ES-I3 (cell line): ENCODE measurements at regions not wholly inside any gene's neighbourhood (a gene's known extent, or its start where the extent isn't known, plus 50 kb on each side); places are given as distances from the start of the nearest gene placed in this dataset.

Source experiments
- H3K36me3 ChIP-seq: 2 replicates; pipeline ENCODE4 v1.6.1; 2013; ENCODE audit warnings: mild to moderate bottlenecking, low read length, control low read depth, moderate library complexity; ENCODE audit not compliant: insufficient read depth
- H3K4me1 ChIP-seq: 2 replicates; pipeline ENCODE4 v1.6.1; 2013; ENCODE audit warnings: mild to moderate bottlenecking, control low read depth, low read length; ENCODE audit not compliant: insufficient read depth
- H3K9ac ChIP-seq: 2 replicates; pipeline ENCODE4 v1.6.1; 2013; ENCODE audit warnings: low read depth, mild to moderate bottlenecking, low read length, moderate library complexity
- H3K9me3 ChIP-seq: 2 replicates; pipeline ENCODE4 v1.6.1; 2013; ENCODE audit warnings: mild to moderate bottlenecking, low read length, moderate library complexity; ENCODE audit not compliant: control insufficient read depth, insufficient read depth

GRCh38 chr2:117396161-117396560, 418.3 kb upstream of the DDX18 start:
- Histone ChIP-seq H3K4me1 (no peaks in the 10 kb centered on the region), H3K36me3 (no peaks in the 10 kb centered on the region), H3K9me3 (no peaks in the 10 kb centered on the region), H3K9ac (no peak overlapping the region)

- no peak overlapping the region for H3K9ac ChIP-seq
- H3K4me1 ChIP-seq: no peaks in the 10 kb centered on the region
- no peaks in the 10 kb centered on the region for H3K36me3 ChIP-seq
- no peaks in the 10 kb centered on the region for H3K9me3 ChIP-seq
Observed at GRCh38 chr2:117401582-117401981, 412.9 kb upstream of the DDX18 start.

GRCh38 chr2:117406443-117406842, 408.0 kb upstream of the DDX18 start:
- no peaks in the 10 kb centered on the region for H3K9me3 ChIP-seq
- no peak overlapping the region for H3K9ac ChIP-seq
- no peaks in the 10 kb centered on the region for H3K4me1 ChIP-seq
- no peaks in the 10 kb centered on the region for H3K36me3 ChIP-seq

GRCh38 chr2:117407746-117408145, 406.7 kb upstream of the DDX18 start:
- no peak overlapping the region for H3K9ac ChIP-seq
- no peaks in the 10 kb centered on the region for H3K9me3 ChIP-seq
- H3K36me3 ChIP-seq: no peaks in the 10 kb centered on the region
- no peaks in the 10 kb centered on the region for H3K4me1 ChIP-seq

GRCh38 chr2:117409443-117409842, 405.0 kb upstream of the DDX18 start:
- H3K9me3 ChIP-seq: no peaks in the 10 kb centered on the region
- H3K36me3 ChIP-seq: no peaks in the 10 kb centered on the region
- H3K4me1 ChIP-seq: no peaks in the 10 kb centered on the region
- H3K9ac ChIP-seq: no peak overlapping the region

- Histone ChIP-seq H3K9ac (no peak overlapping the region), H3K9me3 (no peaks in the 10 kb centered on the region), H3K36me3 (no peaks in the 10 kb centered on the region), H3K4me1 (no peaks in the 10 kb centered on the region)
Observed at GRCh38 chr2:117411983-117412382, 402.5 kb upstream of the DDX18 start.

GRCh38 chr2:117432746-117433145, 381.7 kb upstream of the DDX18 start:
- Histone ChIP-seq H3K36me3 (no peaks in the 10 kb centered on the region), H3K9ac (no peak overlapping the region), H3K9me3 (no peaks in the 10 kb centered on the region), H3K4me1 (no peaks in the 10 kb centered on the region)

GRCh38 chr2:117436697-117437096, 377.8 kb upstream of the DDX18 start:
- Histone ChIP-seq H3K36me3 (no peaks in the 10 kb centered on the region), H3K9ac (no peak overlapping the region), H3K4me1 (no peaks in the 10 kb centered on the region), H3K9me3 (no peaks in the 10 kb centered on the region)

- Histone ChIP-seq H3K9me3 (no peaks in the 10 kb centered on the region; the same call in 1 of the 2 replicates), H3K9ac (no peak overlapping the region), H3K36me3 (no peaks in the 10 kb centered on the region), H3K4me1 (no peaks in the 10 kb centered on the region)
Observed at GRCh38 chr2:117470311-117471095, 344.0 kb upstream of the DDX18 start.

GRCh38 chr2:117481608-117482007, 332.9 kb upstream of the DDX18 start:
- Histone ChIP-seq H3K9me3 (no peaks in the 10 kb centered on the region; the same call in 1 of the 2 replicates), H3K4me1 (no peaks in the 10 kb centered on the region), H3K9ac (no peak overlapping the region), H3K36me3 (no peaks in the 10 kb centered on the region)

- H3K9me3 ChIP-seq: no peaks in the 10 kb centered on the region
- H3K36me3 ChIP-seq: no peaks in the 10 kb centered on the region
- H3K4me1 ChIP-seq: no peaks in the 10 kb centered on the region
- no peak overlapping the region for H3K9ac ChIP-seq
Observed at GRCh38 chr2:117485588-117485987, 328.9 kb upstream of the DDX18 start.

- H3K36me3 ChIP-seq: no peaks in the 10 kb centered on the region
- H3K4me1 ChIP-seq: no peaks in the 10 kb centered on the region
- no peaks in the 10 kb centered on the region for H3K9me3 ChIP-seq
- H3K9ac ChIP-seq: no peak overlapping the region
Observed at GRCh38 chr2:117486081-117486480, 328.4 kb upstream of the DDX18 start.

GRCh38 chr2:117492209-117492851, 322.2 kb upstream of the DDX18 start:
- Histone ChIP-seq H3K9me3 (peaks cover 5% of the 10 kb centered on the region), H3K9ac (no peak overlapping the region), H3K4me1 (peaks cover 9% of the 10 kb centered on the region; the same call in 1 of the 2 replicates), H3K36me3 (no peaks in the 10 kb centered on the region; the same call in 1 of the 2 replicates)

GRCh38 chr2:117500721-117501120, 313.8 kb upstream of the DDX18 start:
- H3K9ac ChIP-seq: no peak overlapping the region
- H3K4me1 ChIP-seq: no peaks in the 10 kb centered on the region
- no peaks in the 10 kb centered on the region; the same call in 1 of the 2 replicates for H3K36me3 ChIP-seq
- peaks cover 5% of the 10 kb centered on the region for H3K9me3 ChIP-seq

- Histone ChIP-seq H3K4me1 (no peaks in the 10 kb centered on the region), H3K9ac (no peak overlapping the region), H3K9me3 (no peaks in the 10 kb centered on the region; the same call in 1 of the 2 replicates), H3K36me3 (no peaks in the 10 kb centered on the region)
Observed at GRCh38 chr2:117502121-117502520, 312.4 kb upstream of the DDX18 start.
